HCT116 (cell line): ENCODE measurements at regions not wholly inside any gene's neighbourhood (a gene's known extent, or its start where the extent isn't known, plus 50 kb on each side); places are given as distances from the start of the nearest gene placed in this dataset.

Source experiments
- ATAC-seq: fragments of 200-7000 bp; cut with Tn5 transposase; 2 replicates; pipeline ENCODE4 v1.9.1; 2020; ENCODE audit warnings: mild to moderate bottlenecking, moderate library complexity
- BruUV-seq: library from RNA; stranded (reverse); fragments of 400-500 nt; replicated peaks from 2 replicates; lab custom pipeline; 2021; lab: Mats Ljungman, UMichigan
- CTCF ChIA-PET: fragments of 300-600 bp; sonication (Branson Sonifier 250); formaldehyde crosslinking; loops from one replicate; lab custom pipeline; 2021; ENCODE audit warnings: antibody characterized with exemption; lab: Charles Lee
- POLR2A ChIA-PET: fragments of 300-600, 350-600 bp; sonication (Branson Sonifier 250); formaldehyde crosslinking; loops from one replicate; lab custom pipeline; 2021; ENCODE audit warnings: antibody characterized with exemption; lab: Charles Lee
- RAD21 ChIA-PET, 2 experiments: fragments of 300-600 bp; sonication (Branson Sonifier 250); formaldehyde crosslinking; loops; one replicate each; lab custom pipeline; 2023; ENCODE audit warnings: low total read pairs in 2 of 2; ENCODE audit not compliant: uncharacterized antibody in 2 of 2, unreplicated experiment in 2 of 2, low non-redundant PET in 1 of 2; lab: Charles Lee
- DNase-seq: peaks from one replicate; pipeline ENCODE4 v3.0.0-alpha.2; 2010; ENCODE audit warnings: low read depth, low spot score
- H2AFZ ChIP-seq: fragments of 200-600 bp; shearing (Covaris generic), sonication (generic); 2 replicates; pipeline ENCODE4 v1.6.1; 2017; ENCODE audit warnings: low read depth, mixed run types, mixed read lengths, antibody characterized with exemption, low read length; ENCODE audit not compliant: poor library complexity, severe bottlenecking
- H3K27ac ChIP-seq: 2 replicates; pipeline ENCODE4 v1.5.1; 2012; ENCODE audit warnings: low read depth, low read length
- H3K27me3 ChIP-seq: fragments of 200-600 bp; sonication (generic); 2 replicates; pipeline ENCODE4 v1.6.1; 2016; ENCODE audit warnings: mixed run types, low read length, mixed read lengths; ENCODE audit not compliant: insufficient read depth
- H3K36me3 ChIP-seq, 2 experiments: fragments of 200-500 bp in 1 of 2; fragments of 200-600 bp in 1 of 2; sonication (Bioruptor generic) in 1 of 2; sonication (generic) in 1 of 2; 2 replicates each; pipeline versions ENCODE4 v1.5.1 to v1.6.1; 2014 to 2016; ENCODE audit warnings: low read length in 2 of 2, inconsistent platforms in 1 of 2, mixed read lengths in 1 of 2, mixed run types in 1 of 2; ENCODE audit not compliant: insufficient read depth in 2 of 2, control insufficient read depth in 1 of 2
- H3K4me1 ChIP-seq, 2 experiments: fragments of 200-600 bp in 1 of 2; sonication (generic) in 1 of 2; 2 replicates each; pipeline versions ENCODE4 v1.5.1 to v1.6.1; 2012 to 2017; ENCODE audit warnings: low read length in 2 of 2, inconsistent platforms in 1 of 2, mild to moderate bottlenecking in 1 of 2, mixed read lengths in 1 of 2, mixed run types in 1 of 2, moderate library complexity in 1 of 2; ENCODE audit not compliant: insufficient read depth in 2 of 2, control insufficient read depth in 1 of 2
- H3K4me2 ChIP-seq: fragments of 200-600 bp; sonication (generic); 2 replicates; pipeline ENCODE4 v1.6.1; 2017; ENCODE audit warnings: mixed run types, low read length, mixed read lengths
- H3K4me3 ChIP-seq, 2 experiments: fragments of 200-600 bp in 1 of 2; sonication (generic) in 1 of 2; replicated peaks in 1 of 2; 2 replicates each; pipeline ENCODE4 v1.5.1; 2011 to 2016; ENCODE audit warnings: low read length in 2 of 2, control low read depth in 1 of 2, low read depth in 1 of 2, mild to moderate bottlenecking in 1 of 2, mixed read lengths in 1 of 2, mixed run types in 1 of 2
- H3K79me2 ChIP-seq: fragments of 200-600 bp; sonication (generic); 2 replicates; pipeline ENCODE4 v1.6.1; 2017; ENCODE audit warnings: mild to moderate bottlenecking, mixed run types, low read length, moderate library complexity, mixed read lengths; ENCODE audit not compliant: insufficient read depth
- H3K9ac ChIP-seq: fragments of 200-600 bp; sonication (generic); 2 replicates; pipeline ENCODE4 v1.6.1; 2016; ENCODE audit warnings: low read length, mixed read lengths
- H3K9me2 ChIP-seq: fragments of 200-600 bp; sonication (generic), shearing (Covaris generic); 2 replicates; pipeline ENCODE4 v1.6.1; 2017; ENCODE audit warnings: mixed run types, mild to moderate bottlenecking, moderate library complexity; ENCODE audit not compliant: insufficient read depth
- H3K9me3 ChIP-seq, 2 experiments: fragments of 200-500 bp in 1 of 2; fragments of 200-600 bp in 1 of 2; sonication (Bioruptor generic) in 1 of 2; sonication (generic) in 1 of 2; 2 replicates each; pipeline ENCODE4 v1.6.1; 2014 to 2017; ENCODE audit warnings: low read length in 2 of 2, mixed read lengths in 2 of 2, inconsistent platforms in 1 of 2, low read depth in 1 of 2, mild to moderate bottlenecking in 1 of 2, mixed run types in 1 of 2, moderate library complexity in 1 of 2; ENCODE audit not compliant: control insufficient read depth in 1 of 2, insufficient read depth in 1 of 2
- H4K20me1 ChIP-seq: fragments of 200-600 bp; sonication (generic), shearing (Covaris generic); 2 replicates; pipeline ENCODE4 v1.6.1; 2017; ENCODE audit warnings: mixed run types, mild to moderate bottlenecking, moderate library complexity; ENCODE audit not compliant: insufficient read depth
- CEBPB ChIP-seq: IDR thresholded peaks from 2 replicates; pipeline ENCODE4 v1.6.1; 2012; ENCODE audit warnings: low read depth
- EGR1 ChIP-seq: IDR thresholded peaks from 2 replicates; pipeline ENCODE4 v1.6.1; 2012; ENCODE audit warnings: low read depth
- ELF1 ChIP-seq: IDR thresholded peaks from 2 replicates; pipeline ENCODE4 v1.6.1; 2012; ENCODE audit warnings: low read depth, borderline replicate concordance
- EZH2phosphoT487 ChIP-seq: fragments of 200-600 bp; IDR thresholded peaks from 2 replicates; pipeline ENCODE4 v1.6.1; 2018; ENCODE audit warnings: antibody characterized with exemption, borderline replicate concordance
- RAD21 ChIP-seq: IDR thresholded peaks from 2 replicates; pipeline ENCODE4 v1.6.1; 2012; ENCODE audit warnings: low read depth, mild to moderate bottlenecking
- ZNF274 ChIP-seq: fragments of 200-500 bp; sonication (Bioruptor generic); IDR thresholded peaks from 2 replicates; pipeline ENCODE4 v1.6.1; 2014; ENCODE audit warnings: mild to moderate bottlenecking, low read depth, low read length, inconsistent platforms
- intact Hi-C: fragments of 100-400 bp; cut with micrococcal nuclease; formaldehyde crosslinking; loops from 2 replicates; pipeline ENCODE4 v1.10.0; 2022
- TF ChIP-seq, protein P1 (sequence below): IDR thresholded peaks from 2 replicates; pipeline ENCODE4 v1.6.1; 2012

DNA sequence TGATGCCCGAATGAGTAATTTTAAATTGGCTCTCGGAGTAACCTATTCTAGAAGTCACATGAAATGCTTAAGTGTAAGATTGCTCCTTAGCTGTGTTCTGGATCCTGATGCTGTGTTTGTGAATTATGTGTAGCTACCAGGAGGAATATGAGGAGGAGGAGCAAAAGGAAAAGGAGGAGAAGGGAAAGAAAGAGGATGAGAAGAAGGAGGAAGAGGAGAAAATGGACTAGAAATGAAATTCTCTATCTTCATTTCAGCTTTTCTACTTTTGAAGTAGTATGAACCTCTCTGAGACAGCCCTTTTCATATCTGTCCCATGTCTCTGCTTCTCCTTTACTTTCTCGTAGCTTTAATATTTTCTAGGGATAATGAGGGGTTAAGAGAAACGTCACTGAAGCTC lies 119.4 kb upstream of the ACTBL2 start:
- Histone ChIP-seq H3K27ac (no peak overlapping the region), H3K9ac (no peak overlapping the region), H3K9me2 (no peaks in the 10 kb centered on the region), H3K27me3 (no peaks in the 10 kb centered on the region), H3K9me3 (no peaks in the 10 kb centered on the region), H3K79me2 (no peaks in the 10 kb centered on the region), H3K4me2 (no peak overlapping the region), H3K4me1 (peaks cover 0 to 6% of the 10 kb centered on the region in 2 experiments; a peak in 1 of 4 replicates), H3K4me3 (no peak overlapping the region), H4K20me1 (no peaks in the 10 kb centered on the region), H3K36me3 (no peaks in the 10 kb centered on the region), H2AFZ (no peak overlapping the region)
- ChIA-PET RAD21 (no interaction called here), POLR2A (no interaction called here), CTCF (interaction anchor here (1.0 kb wide), 1 partner anchor 304 kb away, joined by 3 read pairs; no protein-coding TSS in a partner anchor)
- DNase-seq = no peak
- TF ChIP-seq ZNF274 (no peak), CEBPB (no peak), RAD21 (no peak)
- intact Hi-C loops = no loop called here
- no TSS peak for BruUV-seq
- ATAC-seq = no peak

DNA sequence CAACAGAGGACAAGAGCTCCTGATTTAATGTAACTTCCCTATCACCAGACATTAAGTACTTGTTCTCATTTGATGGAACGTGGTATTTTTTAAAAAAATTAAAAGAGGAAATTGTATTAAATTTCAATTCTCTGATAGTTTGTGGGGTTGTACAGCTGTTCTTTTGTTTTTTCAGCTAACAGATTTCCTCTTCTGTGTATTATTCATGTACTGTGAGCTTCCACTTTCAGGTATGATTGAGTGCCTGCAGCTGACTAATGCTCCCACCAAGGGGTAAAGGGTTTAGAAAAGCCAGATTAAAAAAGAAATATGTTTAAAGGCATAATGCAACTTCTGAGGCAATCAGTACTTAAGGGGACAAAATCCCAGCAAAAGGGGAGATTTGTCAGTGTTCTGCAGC lies 117.7 kb upstream of the ACTBL2 start:
- POLR2A ChIA-PET = no interaction called here
- Histone ChIP-seq H3K9me2 (no peaks in the 10 kb centered on the region), H3K79me2 (no peaks in the 10 kb centered on the region), H3K27ac (no peak overlapping the region), H2AFZ (no peak overlapping the region), H3K4me3 (no peak overlapping the region), H3K9ac (no peak overlapping the region), H3K27me3 (no peaks in the 10 kb centered on the region), H3K4me1 (peaks cover 0 to 6% of the 10 kb centered on the region in 2 experiments; a peak in 1 of 4 replicates), H3K9me3 (no peaks in the 10 kb centered on the region), H4K20me1 (no peaks in the 10 kb centered on the region), H3K4me2 (no peak overlapping the region), H3K36me3 (no peaks in the 10 kb centered on the region)
- TF ChIP-seq ELF1 = no peak
- no peak for TF ChIP-seq EGR1
- no peak for TF ChIP-seq EZH2phosphoT487
- TF ChIP-seq, protein P1, sequence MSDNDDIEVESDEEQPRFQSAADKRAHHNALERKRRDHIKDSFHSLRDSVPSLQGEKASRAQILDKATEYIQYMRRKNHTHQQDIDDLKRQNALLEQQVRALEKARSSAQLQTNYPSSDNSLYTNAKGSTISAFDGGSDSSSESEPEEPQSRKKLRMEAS = no peak
- CTCF ChIA-PET = no interaction called here
- intact Hi-C loops = no loop called here
- DNase-seq (no peak), ATAC-seq (no peak)
- RAD21 ChIA-PET = no interaction called here
- no TSS peak for BruUV-seq
